ENCODE measurements at regions not wholly inside any gene's neighbourhood (a gene's known extent, or its start where the extent isn't known, plus 50 kb on each side); places are given as distances from the start of the nearest gene placed in this dataset.

GRCh38 chr1:24995140-24995539 lies 65.1 kb upstream of the RUNX3 start:
- H3K4me3 ChIP-seq (replicated peaks; ENCODE audit: low read depth, low read length) = no peak overlapping the region
- no peak for TF ChIP-seq CTCF (IDR thresholded peaks at IDR 0.05; ENCODE audit: low read depth, low read length, missing control alignments)
- DNase-seq (ENCODE audit: extremely low read depth, low read depth) = no peak

GRCh38 chr1:24993871-24994580 lies 64.0 kb upstream of the RUNX3 start:
- DNase-seq (ENCODE audit: extremely low read depth, low read depth) = no peak
- no peak overlapping the region for H3K4me3 ChIP-seq (replicated peaks; ENCODE audit: low read depth, low read length)
- no peak for TF ChIP-seq CTCF (IDR thresholded peaks at IDR 0.05; ENCODE audit: low read depth, low read length, missing control alignments)

- TF ChIP-seq CTCF (IDR thresholded peaks at IDR 0.05; ENCODE audit: low read depth, low read length, missing control alignments) = no peak
- H3K4me3 ChIP-seq (replicated peaks; ENCODE audit: low read depth, low read length) = no peak overlapping the region
- DNase-seq (ENCODE audit: extremely low read depth, low read depth) = no peak
These were observed 62.7 kb upstream of the RUNX3 start for GRCh38 chr1:24992761-24993211.

- DNase-seq (ENCODE audit: extremely low read depth, low read depth) = no peak
- no peak for TF ChIP-seq CTCF (IDR thresholded peaks at IDR 0.05; ENCODE audit: low read depth, low read length, missing control alignments)
- H3K4me3 ChIP-seq (replicated peaks; ENCODE audit: low read depth, low read length) = no peak overlapping the region
These were observed 62.2 kb upstream of the RUNX3 start for GRCh38 chr1:24992124-24992760.

GRCh38 chr1:24991697-24992096 lies 61.6 kb upstream of the RUNX3 start:
- H3K4me3 ChIP-seq (replicated peaks; ENCODE audit: low read depth, low read length) = no peak overlapping the region
- no peak for TF ChIP-seq CTCF (IDR thresholded peaks at IDR 0.05; ENCODE audit: low read depth, low read length, missing control alignments)
- no peak for DNase-seq (ENCODE audit: extremely low read depth, low read depth)

- DNase-seq (ENCODE audit: extremely low read depth, low read depth) = no peak
- H3K4me3 ChIP-seq (replicated peaks; ENCODE audit: low read depth, low read length) = no peak overlapping the region
- no peak for TF ChIP-seq CTCF (IDR thresholded peaks at IDR 0.05; ENCODE audit: low read depth, low read length, missing control alignments)
These were observed 60.9 kb upstream of the RUNX3 start for GRCh38 chr1:24990779-24991641.
